ENCODE measurements at regions not wholly inside any gene's neighbourhood (a gene's known extent, or its start where the extent isn't known, plus 50 kb on each side); places are given as distances from the start of the nearest gene placed in this dataset.

- no peak for TF ChIP-seq POU6F1 (CRISPR knock-in tag; IDR thresholded peaks at IDR 0.05; ENCODE audit: borderline replicate concordance, low read depth)
- no peak for TF ChIP-seq PATZ1 (CRISPR knock-in tag; IDR thresholded peaks at IDR 0.05; ENCODE audit: borderline replicate concordance)
- no peak for TF ChIP-seq ARNTL (CRISPR knock-in tag; IDR thresholded peaks at IDR 0.05; ENCODE audit: borderline replicate concordance, low read depth)
- ATAC-seq = no peak
These were observed 342.8 kb upstream of the IL12A start for GRCh38 chr3:159645874-159646273.

GRCh38 chr3:159649951-159650350, 338.7 kb upstream of the IL12A start:
- TF ChIP-seq ZC3H10 (CRISPR knock-in tag; IDR thresholded peaks at IDR 0.05) = no peak
- no peak for TF ChIP-seq TSHZ2 (CRISPR knock-in tag; IDR thresholded peaks at IDR 0.05)
- TF ChIP-seq PPARA (CRISPR knock-in tag; IDR thresholded peaks at IDR 0.05; ENCODE audit: borderline replicate concordance) = no peak
- TF ChIP-seq ARNTL (CRISPR knock-in tag; IDR thresholded peaks at IDR 0.05; ENCODE audit: borderline replicate concordance, low read depth) = no peak
- no peak for TF ChIP-seq ZNF8 (CRISPR knock-in tag; IDR thresholded peaks at IDR 0.05)
- TF ChIP-seq CSDC2 (CRISPR knock-in tag; IDR thresholded peaks at IDR 0.05) = no peak
- TF ChIP-seq OSR1 (CRISPR knock-in tag; IDR thresholded peaks at IDR 0.05) = no peak
- TF ChIP-seq GLIS3 (CRISPR knock-in tag; IDR thresholded peaks at IDR 0.05) = no peak
- TF ChIP-seq BACH2 (CRISPR knock-in tag; IDR thresholded peaks at IDR 0.05; ENCODE audit: borderline replicate concordance) = no peak
- TF ChIP-seq RARB (CRISPR knock-in tag; IDR thresholded peaks at IDR 0.05) = no peak
- TF ChIP-seq ISL1 (CRISPR knock-in tag; IDR thresholded peaks at IDR 0.05) = no peak
- TF ChIP-seq CREB5 (CRISPR knock-in tag; IDR thresholded peaks at IDR 0.05; ENCODE audit: low read depth) = no peak
- TF ChIP-seq CSRNP3 (CRISPR knock-in tag; IDR thresholded peaks at IDR 0.05) = no peak
- TF ChIP-seq SNAI2 (CRISPR knock-in tag; IDR thresholded peaks at IDR 0.05) = no peak
- no peak for TF ChIP-seq ZNF565 (CRISPR knock-in tag; conservative IDR thresholded peaks at IDR 0.05; ENCODE audit: low read depth)
- no peak for TF ChIP-seq POU6F1 (CRISPR knock-in tag; IDR thresholded peaks at IDR 0.05; ENCODE audit: borderline replicate concordance, low read depth)
- no peak for TF ChIP-seq PATZ1 (CRISPR knock-in tag; IDR thresholded peaks at IDR 0.05; ENCODE audit: borderline replicate concordance)
- TF ChIP-seq TOX (CRISPR knock-in tag; IDR thresholded peaks at IDR 0.05; ENCODE audit: borderline replicate concordance) = no peak
- no peak for TF ChIP-seq ZFP3 (CRISPR knock-in tag; IDR thresholded peaks at IDR 0.05)
- ATAC-seq = no peak

All from SK-N-SH treated with all-trans-retinoic acid at 6 μM for 48 hours (cell line).